ENCODE measurements at regions not wholly inside any gene's neighbourhood (a gene's known extent, or its start where the extent isn't known, plus 50 kb on each side); places are given as distances from the start of the nearest gene placed in this dataset.

- H3K27ac ChIP-seq, result no peak overlapping the region
- TF ChIP-seq ZFX (IDR thresholded peaks at IDR 0.05; ENCODE audit: borderline replicate concordance) (no peak), CTCF (IDR thresholded peaks at IDR 0.05) (no peak)
Measured at GRCh38 chr6:67630146-67630545, 1004.9 kb upstream of the ADGRB3 start.

- H3K27ac ChIP-seq, result no peak overlapping the region
- TF ChIP-seq ZFX (IDR thresholded peaks at IDR 0.05; ENCODE audit: borderline replicate concordance) (no peak), CTCF (IDR thresholded peaks at IDR 0.05) (no peak)
Measured at GRCh38 chr6:67629258-67629657, 1005.8 kb upstream of the ADGRB3 start.

GRCh38 chr6:67615796-67616195 is 1019.3 kb upstream of the ADGRB3 start:
- TF ChIP-seq ZFX (IDR thresholded peaks at IDR 0.05; ENCODE audit: borderline replicate concordance) (no peak), CTCF (IDR thresholded peaks at IDR 0.05) (no peak)
- no peak overlapping the region for H3K27ac ChIP-seq

GRCh38 chr6:67608099-67608749 is 1026.9 kb upstream of the ADGRB3 start:
- peak overlapping the region; percentile 71 for H3K27ac ChIP-seq
- TF ChIP-seq CTCF (IDR thresholded peaks at IDR 0.05) (no peak), ZFX (IDR thresholded peaks at IDR 0.05; ENCODE audit: borderline replicate concordance) (no peak)

- TF ChIP-seq CTCF (IDR thresholded peaks at IDR 0.05) (no peak), ZFX (IDR thresholded peaks at IDR 0.05; ENCODE audit: borderline replicate concordance) (no peak)
- H3K27ac ChIP-seq, result peak overlapping the region; percentile 71
Measured at GRCh38 chr6:67606906-67607828, 1027.9 kb upstream of the ADGRB3 start.

- no peak for TF ChIP-seq CTCF (IDR thresholded peaks at IDR 0.05)
- TF ChIP-seq ZFX (IDR thresholded peaks at IDR 0.05; ENCODE audit: borderline replicate concordance), result no peak
- H3K27ac ChIP-seq, result no peak overlapping the region
Measured at GRCh38 chr6:67594366-67594765, 1040.7 kb upstream of the ADGRB3 start.

- TF ChIP-seq ZFX (IDR thresholded peaks at IDR 0.05; ENCODE audit: borderline replicate concordance) (no peak), CTCF (IDR thresholded peaks at IDR 0.05) (no peak)
Measured at GRCh38 chr6:67593247-67593646, 1041.8 kb upstream of the ADGRB3 start.

More at GRCh38 chr6:67593247-67593646, 1041.8 kb upstream of the ADGRB3 start:
- no peak overlapping the region for H3K27ac ChIP-seq
